ENCODE measurements at regions not wholly inside any gene's neighbourhood (a gene's known extent, or its start where the extent isn't known, plus 50 kb on each side); places are given as distances from the start of the nearest gene placed in this dataset.
A peak's percentile ranks its signal among the peaks of the same experiment; 100 is the strongest.

DNA sequence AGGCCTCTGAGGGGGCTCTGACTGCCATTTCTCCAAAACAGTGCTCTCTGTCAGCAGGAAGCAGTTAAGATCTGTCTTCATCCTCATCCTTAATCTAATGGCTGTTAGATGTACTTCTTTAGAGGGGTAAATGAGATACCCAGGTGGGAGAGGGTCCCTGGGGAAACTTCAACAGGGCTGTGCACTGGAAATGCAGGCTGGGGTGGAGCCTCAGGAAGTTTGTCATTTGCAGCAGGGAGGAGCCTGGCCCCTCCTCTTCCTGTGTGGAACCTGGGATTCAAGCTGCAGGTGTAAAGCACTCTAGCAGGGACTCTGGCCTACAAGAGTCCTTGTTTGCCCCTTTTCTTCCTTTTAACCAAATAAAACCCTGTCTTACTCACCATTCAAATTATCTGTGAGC lies 1173.6 kb downstream of the OTOL1 start:
- Histone ChIP-seq H3K9me3 (ENCODE audit: low read depth) (no peaks in the 10 kb centered on the region), H3K27me3 (no peaks in the 10 kb centered on the region), H3F3A (ENCODE audit: low read depth) (no peaks in the 10 kb centered on the region), H3K27ac (no peak overlapping the region), H4K20me1 (ENCODE audit: low read depth) (no peaks in the 10 kb centered on the region), H3K4me3 (no peak overlapping the region), H3K4me2 (no peak overlapping the region), H2AFZ (replicated peaks) (peak overlapping the region; percentile 34), H3K36me3 (no peaks in the 10 kb centered on the region), H3K4me1 (no peaks in the 10 kb centered on the region), H3K79me2 (ENCODE audit: low read depth) (no peaks in the 10 kb centered on the region), H3K9ac (no peak overlapping the region)
- no peak overlapping the region for H3K4me3 Mint-ChIP-seq
- peaks cover 5% of the 10 kb centered on the region for H3K27me3 Mint-ChIP-seq (ENCODE audit: insufficient read depth, low read depth)
- H3K27ac Mint-ChIP-seq: no peak overlapping the region
- no peaks in the 10 kb centered on the region for H3K36me3 Mint-ChIP-seq
- no peaks in the 10 kb centered on the region for H3K9me3 Mint-ChIP-seq
- DNase-seq (ENCODE audit: low spot score): no peak
- H3K4me1 Mint-ChIP-seq: peaks cover 3% of the 10 kb centered on the region
- TF ChIP-seq EZH2phosphoT487 (IDR thresholded peaks at IDR 0.05) (no peak), EZH2 (IDR thresholded peaks at IDR 0.05) (no peak)

DNA sequence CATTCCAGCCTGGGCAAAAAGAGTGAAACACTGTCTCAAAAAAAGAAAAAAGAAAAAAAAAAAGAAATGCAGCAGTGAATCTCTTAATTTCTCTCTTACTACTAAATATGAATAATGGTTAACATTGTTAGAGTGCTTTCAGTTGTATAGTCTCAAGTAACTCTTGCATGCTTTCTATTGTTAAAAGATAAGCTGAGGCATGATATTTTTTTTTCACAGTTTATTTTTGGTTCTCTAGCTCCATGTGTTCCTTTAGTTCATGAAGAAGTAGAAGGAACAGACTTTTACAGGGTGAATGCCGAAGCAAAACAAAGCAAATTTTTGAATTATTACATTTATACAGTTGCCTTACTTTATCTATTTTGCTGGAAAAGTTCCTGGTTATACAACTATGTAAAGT lies 1180.9 kb downstream of the OTOL1 start:
- Histone ChIP-seq H3K79me2 (ENCODE audit: low read depth) (no peaks in the 10 kb centered on the region), H3K9me3 (ENCODE audit: low read depth) (no peaks in the 10 kb centered on the region), H3K27ac (no peak overlapping the region), H3K4me3 (no peak overlapping the region), H3K27me3 (no peaks in the 10 kb centered on the region), H3K36me3 (no peaks in the 10 kb centered on the region), H3F3A (ENCODE audit: low read depth) (no peaks in the 10 kb centered on the region), H3K4me1 (no peaks in the 10 kb centered on the region), H4K20me1 (ENCODE audit: low read depth) (no peaks in the 10 kb centered on the region), H2AFZ (replicated peaks) (no peak overlapping the region), H3K9ac (no peak overlapping the region), H3K4me2 (no peak overlapping the region)
- no peaks in the 10 kb centered on the region for H3K36me3 Mint-ChIP-seq
- H3K4me1 Mint-ChIP-seq: peaks cover 9% of the 10 kb centered on the region
- no peak overlapping the region for H3K27ac Mint-ChIP-seq
- TF ChIP-seq EZH2 (IDR thresholded peaks at IDR 0.05) (no peak), EZH2phosphoT487 (IDR thresholded peaks at IDR 0.05) (no peak)
- TF ChIP-seq, protein P1, sequence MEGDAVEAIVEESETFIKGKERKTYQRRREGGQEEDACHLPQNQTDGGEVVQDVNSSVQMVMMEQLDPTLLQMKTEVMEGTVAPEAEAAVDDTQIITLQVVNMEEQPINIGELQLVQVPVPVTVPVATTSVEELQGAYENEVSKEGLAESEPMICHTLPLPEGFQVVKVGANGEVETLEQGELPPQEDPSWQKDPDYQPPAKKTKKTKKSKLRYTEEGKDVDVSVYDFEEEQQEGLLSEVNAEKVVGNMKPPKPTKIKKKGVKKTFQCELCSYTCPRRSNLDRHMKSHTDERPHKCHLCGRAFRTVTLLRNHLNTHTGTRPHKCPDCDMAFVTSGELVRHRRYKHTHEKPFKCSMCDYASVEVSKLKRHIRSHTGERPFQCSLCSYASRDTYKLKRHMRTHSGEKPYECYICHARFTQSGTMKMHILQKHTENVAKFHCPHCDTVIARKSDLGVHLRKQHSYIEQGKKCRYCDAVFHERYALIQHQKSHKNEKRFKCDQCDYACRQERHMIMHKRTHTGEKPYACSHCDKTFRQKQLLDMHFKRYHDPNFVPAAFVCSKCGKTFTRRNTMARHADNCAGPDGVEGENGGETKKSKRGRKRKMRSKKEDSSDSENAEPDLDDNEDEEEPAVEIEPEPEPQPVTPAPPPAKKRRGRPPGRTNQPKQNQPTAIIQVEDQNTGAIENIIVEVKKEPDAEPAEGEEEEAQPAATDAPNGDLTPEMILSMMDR (IDR thresholded peaks at IDR 0.05): no peak
- no peaks in the 10 kb centered on the region for H3K9me3 Mint-ChIP-seq
- H3K4me3 Mint-ChIP-seq: no peak overlapping the region
- no peaks in the 10 kb centered on the region for H3K27me3 Mint-ChIP-seq (ENCODE audit: insufficient read depth, low read depth)
- DNase-seq (ENCODE audit: low spot score): no peak

DNA sequence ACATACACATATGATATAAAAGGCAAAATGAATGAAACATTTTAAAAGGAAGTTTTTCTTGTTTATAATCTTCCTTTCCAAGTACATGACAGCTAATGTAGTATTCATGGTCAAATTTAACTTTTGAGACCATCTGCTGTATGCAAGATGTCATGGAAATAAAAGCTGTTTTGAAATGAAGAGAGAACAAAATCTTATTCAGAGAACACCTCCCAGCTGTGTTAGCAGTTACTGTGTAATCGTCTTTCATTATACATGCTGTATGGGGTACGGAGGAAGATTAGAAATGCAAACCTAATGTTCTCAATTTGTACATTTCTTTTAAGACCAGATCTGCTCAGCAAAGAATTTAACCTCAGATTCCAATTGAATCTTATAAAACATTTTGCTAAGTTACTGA lies 1182.3 kb downstream of the OTOL1 start:
- no peaks in the 10 kb centered on the region for H3K79me2 ChIP-seq (ENCODE audit: low read depth)
- Mint-ChIP-seq H3K4me1 (peaks cover 9% of the 10 kb centered on the region), H3K36me3 (no peaks in the 10 kb centered on the region), H3K9me3 (no peaks in the 10 kb centered on the region), H3K27me3 (ENCODE audit: insufficient read depth, low read depth) (no peaks in the 10 kb centered on the region), H3K4me3 (no peak overlapping the region), H3K27ac (no peak overlapping the region)
- H4K20me1 ChIP-seq (ENCODE audit: low read depth): no peaks in the 10 kb centered on the region
- no peak overlapping the region for H3K4me3 ChIP-seq
- no peak overlapping the region for H3K27ac ChIP-seq
- no peak overlapping the region for H2AFZ ChIP-seq (replicated peaks)
- H3K9me3 ChIP-seq (ENCODE audit: low read depth): no peaks in the 10 kb centered on the region
- no peak overlapping the region for H3K9ac ChIP-seq
- DNase-seq (ENCODE audit: low spot score): no peak
- TF ChIP-seq, protein P1 (IDR thresholded peaks at IDR 0.05): no peak
- no peak for TF ChIP-seq EZH2phosphoT487 (IDR thresholded peaks at IDR 0.05)
- no peak for TF ChIP-seq EZH2 (IDR thresholded peaks at IDR 0.05)
- no peaks in the 10 kb centered on the region for H3K27me3 ChIP-seq
- H3K36me3 ChIP-seq: no peaks in the 10 kb centered on the region
- H3K4me2 ChIP-seq: no peak overlapping the region
- no peaks in the 10 kb centered on the region for H3F3A ChIP-seq (ENCODE audit: low read depth)
- H3K4me1 ChIP-seq: no peaks in the 10 kb centered on the region

DNA sequence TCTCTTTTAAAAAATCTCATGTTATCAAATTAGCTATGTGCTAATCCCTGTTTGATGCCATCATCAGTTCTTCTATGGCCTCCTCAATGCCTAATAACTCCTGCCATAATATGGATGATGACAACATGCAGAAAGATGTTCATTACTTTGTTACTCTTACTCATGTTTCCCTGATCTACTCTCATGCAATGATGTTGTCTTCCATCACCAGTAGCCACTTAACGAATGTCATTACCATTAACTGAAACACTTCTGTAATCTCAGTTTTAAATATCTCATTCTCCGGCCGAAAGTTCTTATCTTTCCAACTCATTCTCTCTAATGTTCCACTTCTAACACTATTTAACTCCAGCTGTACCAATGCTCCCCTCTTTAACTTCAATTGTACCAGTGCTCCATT lies 1187.7 kb downstream of the OTOL1 start:
- Histone ChIP-seq H3K4me1 (no peaks in the 10 kb centered on the region), H3F3A (ENCODE audit: low read depth) (no peaks in the 10 kb centered on the region), H4K20me1 (ENCODE audit: low read depth) (no peaks in the 10 kb centered on the region), H3K4me2 (no peak overlapping the region), H3K79me2 (ENCODE audit: low read depth) (no peaks in the 10 kb centered on the region), H2AFZ (replicated peaks) (no peak overlapping the region), H3K9me3 (ENCODE audit: low read depth) (no peaks in the 10 kb centered on the region), H3K27ac (no peak overlapping the region), H3K9ac (no peak overlapping the region), H3K4me3 (no peak overlapping the region), H3K36me3 (no peaks in the 10 kb centered on the region), H3K27me3 (no peaks in the 10 kb centered on the region)
- TF ChIP-seq, protein P1 (IDR thresholded peaks at IDR 0.05): no peak
- TF ChIP-seq EZH2phosphoT487 (IDR thresholded peaks at IDR 0.05) (no peak), EZH2 (IDR thresholded peaks at IDR 0.05) (no peak)
- no peak overlapping the region for H3K27ac Mint-ChIP-seq
- no peaks in the 10 kb centered on the region for H3K36me3 Mint-ChIP-seq
- no peaks in the 10 kb centered on the region for H3K9me3 Mint-ChIP-seq
- no peak overlapping the region for H3K4me3 Mint-ChIP-seq
- H3K27me3 Mint-ChIP-seq (ENCODE audit: insufficient read depth, low read depth): peaks cover 2% of the 10 kb centered on the region
- no peak for DNase-seq (ENCODE audit: low spot score)
- H3K4me1 Mint-ChIP-seq: peaks cover 2% of the 10 kb centered on the region
